ENCODE measurements at regions not wholly inside any gene's neighbourhood (a gene's known extent, or its start where the extent isn't known, plus 50 kb on each side); places are given as distances from the start of the nearest gene placed in this dataset.

DNA sequence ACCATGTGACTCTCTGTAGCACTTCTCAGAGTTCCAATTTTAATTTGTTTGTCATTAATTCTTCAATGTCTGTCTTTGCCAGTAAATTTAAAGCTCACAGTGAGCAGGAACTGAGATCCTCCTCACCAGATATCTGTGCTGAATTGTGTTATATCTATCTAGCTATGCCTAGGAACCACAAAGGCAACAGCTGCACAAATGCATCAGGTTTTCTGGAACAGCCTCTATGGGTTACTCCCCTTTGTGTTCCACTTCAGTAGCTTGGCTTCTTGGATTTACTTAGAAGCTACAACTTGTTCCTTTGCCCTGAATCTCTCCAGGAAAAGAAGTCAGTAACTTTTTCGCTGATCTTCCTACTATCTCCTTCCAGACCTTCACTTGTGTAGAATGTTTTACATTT is 1237.8 kb upstream of the ADGRL4 start:
- H3K4me1 ChIP-seq (ENCODE audit: insufficient read depth, low read length) = no peaks in the 10 kb centered on the region
- H3K36me3 ChIP-seq (ENCODE audit: insufficient read depth, low read length) = no peaks in the 10 kb centered on the region
- Mint-ChIP-seq H3K27ac (no peak overlapping the region), H3K27me3 (no peaks in the 10 kb centered on the region), H3K4me1 (no peaks in the 10 kb centered on the region), H3K9me3 (peaks cover 7 to 17% (median 12%) of the 10 kb centered on the region in 5 donors), H3K36me3 (no peaks in the 10 kb centered on the region), H3K4me3 (no peak overlapping the region)
- no peaks in the 10 kb centered on the region for H3K27me3 ChIP-seq (ENCODE audit: insufficient read depth, low read length, poor library complexity, severe bottlenecking)
- POLR2A ChIA-PET = no interaction called here
- no peak for DNase-seq
- no peak overlapping the region for H3K27ac ChIP-seq (ENCODE audit: low read depth, low read length)
- H3K9me3 ChIP-seq (ENCODE audit: low read length) = no peaks in the 10 kb centered on the region
- no peak overlapping the region for H3K4me3 ChIP-seq (ENCODE audit: low read length)
- CTCF ChIA-PET = no interaction called here

GRCh38 chr1:80241566-80241965 is 1235.0 kb upstream of the ADGRL4 start:
- no peaks in the 10 kb centered on the region for H3K27me3 Mint-ChIP-seq
- no peaks in the 10 kb centered on the region for H3K36me3 Mint-ChIP-seq
- no peak overlapping the region for H3K27ac ChIP-seq (ENCODE audit: low read depth, low read length)
- no peaks in the 10 kb centered on the region for H3K36me3 ChIP-seq (ENCODE audit: insufficient read depth, low read length)
- DNase-seq = no peak
- ChIA-PET POLR2A (no interaction called here), CTCF (no interaction called here)
- peaks cover 6 to 27% (median 16%) of the 10 kb centered on the region in 5 donors for H3K9me3 Mint-ChIP-seq
- no peak overlapping the region for H3K4me3 ChIP-seq (ENCODE audit: low read length)
- H3K27ac Mint-ChIP-seq = no peak overlapping the region
- H3K4me3 Mint-ChIP-seq = no peak overlapping the region
- H3K4me1 ChIP-seq (ENCODE audit: insufficient read depth, low read length) = no peaks in the 10 kb centered on the region
- no peaks in the 10 kb centered on the region for H3K9me3 ChIP-seq (ENCODE audit: low read length)
- no peaks in the 10 kb centered on the region for H3K4me1 Mint-ChIP-seq
- H3K27me3 ChIP-seq (ENCODE audit: insufficient read depth, low read length, poor library complexity, severe bottlenecking) = no peaks in the 10 kb centered on the region

GRCh38 chr1:80225510-80225909 is 1219.0 kb upstream of the ADGRL4 start:
- Histone ChIP-seq H3K27ac (ENCODE audit: low read depth, low read length) (no peak overlapping the region), H3K4me1 (ENCODE audit: insufficient read depth, low read length) (no peaks in the 10 kb centered on the region), H3K4me3 (ENCODE audit: low read length) (no peak overlapping the region), H3K36me3 (ENCODE audit: insufficient read depth, low read length) (no peaks in the 10 kb centered on the region), H3K9me3 (ENCODE audit: low read length) (no peaks in the 10 kb centered on the region), H3K27me3 (ENCODE audit: insufficient read depth, low read length, poor library complexity, severe bottlenecking) (no peaks in the 10 kb centered on the region)
- Mint-ChIP-seq H3K36me3 (no peaks in the 10 kb centered on the region), H3K9me3 (peaks cover 2 to 11% (median 8%) of the 10 kb centered on the region in 5 donors), H3K4me3 (no peak overlapping the region), H3K4me1 (no peaks in the 10 kb centered on the region), H3K27ac (no peak overlapping the region), H3K27me3 (no peaks in the 10 kb centered on the region)
- no peak for DNase-seq
- ChIA-PET CTCF (no interaction called here), POLR2A (no interaction called here)

DNA sequence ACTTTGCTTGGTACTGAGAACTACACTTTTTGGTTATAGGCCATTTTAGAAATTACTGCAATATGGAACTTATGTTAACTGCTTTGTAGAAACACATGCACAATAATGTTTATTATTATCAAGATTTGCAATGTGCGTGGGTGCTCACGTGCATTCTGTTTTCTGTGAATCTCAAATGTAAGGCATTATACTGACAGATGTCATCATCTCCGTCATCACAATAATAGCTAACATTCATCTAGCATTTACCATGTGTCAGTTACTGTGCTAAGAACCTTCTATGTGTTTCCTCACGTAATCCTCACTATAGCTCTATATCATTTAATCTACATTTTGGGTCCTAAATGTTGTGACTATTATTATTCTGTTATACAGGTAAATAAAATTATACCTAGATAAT is 1214.8 kb upstream of the ADGRL4 start:
- Histone ChIP-seq H3K4me3 (ENCODE audit: low read length) (no peak overlapping the region), H3K4me1 (ENCODE audit: insufficient read depth, low read length) (no peaks in the 10 kb centered on the region), H3K9me3 (ENCODE audit: low read length) (no peaks in the 10 kb centered on the region), H3K27me3 (ENCODE audit: insufficient read depth, low read length, poor library complexity, severe bottlenecking) (no peaks in the 10 kb centered on the region), H3K27ac (ENCODE audit: low read depth, low read length) (no peak overlapping the region), H3K36me3 (ENCODE audit: insufficient read depth, low read length) (no peaks in the 10 kb centered on the region)
- H3K4me3 Mint-ChIP-seq = no peak overlapping the region
- no peaks in the 10 kb centered on the region for H3K4me1 Mint-ChIP-seq
- no peak overlapping the region for H3K27ac Mint-ChIP-seq
- H3K27me3 Mint-ChIP-seq = no peaks in the 10 kb centered on the region
- no peak for DNase-seq
- peaks cover under 1 to 22% (median 13%) of the 10 kb centered on the region in 5 donors for H3K9me3 Mint-ChIP-seq
- ChIA-PET CTCF (no interaction called here), POLR2A (no interaction called here)
- no peaks in the 10 kb centered on the region for H3K36me3 Mint-ChIP-seq

- ChIA-PET CTCF (no interaction called here), POLR2A (no interaction called here)
- peaks cover 4 to 26% (median 12%) of the 10 kb centered on the region in 5 donors for H3K9me3 Mint-ChIP-seq
- no peaks in the 10 kb centered on the region for H3K27me3 Mint-ChIP-seq
- Histone ChIP-seq H3K36me3 (ENCODE audit: insufficient read depth, low read length) (no peaks in the 10 kb centered on the region), H3K9me3 (ENCODE audit: low read length) (no peaks in the 10 kb centered on the region), H3K27me3 (ENCODE audit: insufficient read depth, low read length, poor library complexity, severe bottlenecking) (no peaks in the 10 kb centered on the region), H3K4me3 (ENCODE audit: low read length) (no peak overlapping the region), H3K27ac (ENCODE audit: low read depth, low read length) (no peak overlapping the region), H3K4me1 (ENCODE audit: insufficient read depth, low read length) (no peaks in the 10 kb centered on the region)
- no peaks in the 10 kb centered on the region for H3K4me1 Mint-ChIP-seq
- no peak overlapping the region for H3K4me3 Mint-ChIP-seq
- peak overlapping the region in 1 of 8 donors; percentile 32 for H3K27ac Mint-ChIP-seq
- no peak for DNase-seq
- no peaks in the 10 kb centered on the region for H3K36me3 Mint-ChIP-seq
Observed at GRCh38 chr1:80218112-80218511, 1211.6 kb upstream of the ADGRL4 start.

GRCh38 chr1:80217377-80217986 is 1211.0 kb upstream of the ADGRL4 start:
- H3K27ac ChIP-seq (ENCODE audit: low read depth, low read length) = no peak overlapping the region
- no peaks in the 10 kb centered on the region for H3K27me3 Mint-ChIP-seq
- H3K9me3 ChIP-seq (ENCODE audit: low read length) = no peaks in the 10 kb centered on the region
- no peak overlapping the region for H3K4me3 Mint-ChIP-seq
- ChIA-PET POLR2A (no interaction called here), CTCF (no interaction called here)
- no peak for DNase-seq
- H3K9me3 Mint-ChIP-seq = peaks cover 4 to 32% (median 15%) of the 10 kb centered on the region in 5 donors
- no peaks in the 10 kb centered on the region for H3K36me3 ChIP-seq (ENCODE audit: insufficient read depth, low read length)
- no peaks in the 10 kb centered on the region for H3K4me1 Mint-ChIP-seq
- H3K27me3 ChIP-seq (ENCODE audit: insufficient read depth, low read length, poor library complexity, severe bottlenecking) = no peaks in the 10 kb centered on the region
- no peak overlapping the region for H3K4me3 ChIP-seq (ENCODE audit: low read length)
- H3K4me1 ChIP-seq (ENCODE audit: insufficient read depth, low read length) = no peaks in the 10 kb centered on the region
- no peaks in the 10 kb centered on the region for H3K36me3 Mint-ChIP-seq
- no peak overlapping the region for H3K27ac Mint-ChIP-seq

DNA sequence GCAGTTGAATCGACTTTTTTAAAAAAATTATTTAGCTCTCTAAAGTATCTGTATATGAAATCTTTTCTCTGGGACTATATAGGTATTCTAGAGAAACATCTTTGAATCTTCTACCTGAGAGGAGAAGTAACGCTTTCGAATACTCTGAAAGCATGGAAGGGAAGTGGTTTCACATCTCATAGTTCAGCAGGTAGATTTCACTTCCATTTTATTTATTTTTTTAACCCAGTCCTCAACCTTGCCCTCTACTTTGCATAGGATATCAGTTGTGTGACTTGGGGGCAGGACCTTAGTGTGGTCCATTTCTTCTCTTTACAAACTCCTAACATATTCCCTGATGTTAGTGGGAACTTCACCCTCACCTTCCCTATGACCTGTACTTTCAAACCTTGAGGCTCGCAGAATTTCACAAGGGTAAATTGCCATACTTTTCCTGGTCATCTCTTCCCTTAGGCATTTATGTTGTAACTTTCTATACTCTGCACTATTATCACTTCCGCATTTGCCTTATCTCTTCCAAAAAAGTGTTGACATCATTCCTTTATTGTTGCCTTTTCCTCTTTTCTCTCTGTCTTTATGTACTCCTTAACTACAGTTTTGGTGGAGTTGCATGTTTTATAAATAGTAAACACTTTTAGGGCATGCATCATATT is 1208.5 kb upstream of the ADGRL4 start:
- no peaks in the 10 kb centered on the region for H3K27me3 Mint-ChIP-seq
- peaks cover 4 to 32% (median 16%) of the 10 kb centered on the region in 5 donors for H3K9me3 Mint-ChIP-seq
- no peaks in the 10 kb centered on the region for H3K36me3 ChIP-seq (ENCODE audit: insufficient read depth, low read length)
- H3K9me3 ChIP-seq (ENCODE audit: low read length) = no peaks in the 10 kb centered on the region
- no peak overlapping the region for H3K4me3 Mint-ChIP-seq
- H3K36me3 Mint-ChIP-seq = no peaks in the 10 kb centered on the region
- ChIA-PET CTCF (no interaction called here), POLR2A (no interaction called here)
- H3K27ac Mint-ChIP-seq = no peak overlapping the region
- H3K27me3 ChIP-seq (ENCODE audit: insufficient read depth, low read length, poor library complexity, severe bottlenecking) = no peaks in the 10 kb centered on the region
- no peak overlapping the region for H3K27ac ChIP-seq (ENCODE audit: low read depth, low read length)
- H3K4me1 ChIP-seq (ENCODE audit: insufficient read depth, low read length) = no peaks in the 10 kb centered on the region
- H3K4me3 ChIP-seq (ENCODE audit: low read length) = no peak overlapping the region
- no peak for DNase-seq
- H3K4me1 Mint-ChIP-seq = no peaks in the 10 kb centered on the region

DNA sequence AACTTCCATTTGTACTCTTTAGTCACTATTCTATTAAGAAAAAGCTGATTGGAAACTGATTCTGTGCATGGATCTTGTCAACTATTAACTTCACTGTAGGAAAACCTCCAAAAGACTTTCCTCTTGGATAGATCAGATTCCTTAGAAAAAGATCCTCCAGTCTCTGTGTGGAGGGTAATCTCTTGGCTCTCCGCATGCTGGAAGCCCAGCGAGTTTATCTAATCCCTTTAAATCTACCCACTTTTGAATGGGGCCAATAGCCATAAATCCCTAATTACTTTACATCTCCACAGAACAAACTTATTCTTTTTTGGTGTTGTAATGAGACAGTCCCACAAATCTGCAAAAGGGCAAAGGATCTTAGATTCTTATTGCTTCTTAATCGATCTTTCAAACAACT is 1206.4 kb upstream of the ADGRL4 start:
- no peak for DNase-seq
- Mint-ChIP-seq H3K27ac (no peak overlapping the region), H3K27me3 (no peaks in the 10 kb centered on the region), H3K4me1 (no peaks in the 10 kb centered on the region), H3K9me3 (peaks cover 6 to 40% (median 16%) of the 10 kb centered on the region in 5 donors), H3K4me3 (no peak overlapping the region), H3K36me3 (no peaks in the 10 kb centered on the region)
- Histone ChIP-seq H3K4me1 (ENCODE audit: insufficient read depth, low read length) (no peaks in the 10 kb centered on the region), H3K4me3 (ENCODE audit: low read length) (no peak overlapping the region), H3K36me3 (ENCODE audit: insufficient read depth, low read length) (no peaks in the 10 kb centered on the region), H3K27me3 (ENCODE audit: insufficient read depth, low read length, poor library complexity, severe bottlenecking) (no peaks in the 10 kb centered on the region), H3K27ac (ENCODE audit: low read depth, low read length) (no peak overlapping the region), H3K9me3 (ENCODE audit: low read length) (no peaks in the 10 kb centered on the region)
- ChIA-PET CTCF (no interaction called here), POLR2A (no interaction called here)
